ENCODE measurements at regions not wholly inside any gene's neighbourhood (a gene's known extent, or its start where the extent isn't known, plus 50 kb on each side); places are given as distances from the start of the nearest gene placed in this dataset.
"Not testable (repeated sequence)": the region's sequence is repeated elsewhere in the genome, so short reads cannot be mapped to it uniquely, and the experiment has no call there.

DNA sequence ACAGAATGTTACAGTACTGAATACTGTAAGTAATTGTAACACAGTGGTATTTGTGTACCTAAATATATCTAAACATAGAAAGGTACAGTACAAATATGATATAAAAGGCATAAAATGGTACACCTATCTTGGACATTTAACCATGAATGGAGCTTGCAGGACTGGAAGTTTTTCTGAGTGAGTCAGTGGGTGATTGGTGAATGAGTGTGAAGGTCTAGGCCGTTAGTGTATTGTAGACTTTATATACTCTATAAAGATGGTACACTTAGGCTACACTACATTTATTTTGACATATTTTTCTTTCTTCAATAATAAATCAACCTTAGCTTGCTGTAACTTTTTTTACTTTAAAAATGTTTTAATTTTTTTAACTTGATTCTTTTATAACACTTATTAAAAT is 422.5 kb upstream of the FSTL5 start:
- DNase-seq, result no peak

DNA sequence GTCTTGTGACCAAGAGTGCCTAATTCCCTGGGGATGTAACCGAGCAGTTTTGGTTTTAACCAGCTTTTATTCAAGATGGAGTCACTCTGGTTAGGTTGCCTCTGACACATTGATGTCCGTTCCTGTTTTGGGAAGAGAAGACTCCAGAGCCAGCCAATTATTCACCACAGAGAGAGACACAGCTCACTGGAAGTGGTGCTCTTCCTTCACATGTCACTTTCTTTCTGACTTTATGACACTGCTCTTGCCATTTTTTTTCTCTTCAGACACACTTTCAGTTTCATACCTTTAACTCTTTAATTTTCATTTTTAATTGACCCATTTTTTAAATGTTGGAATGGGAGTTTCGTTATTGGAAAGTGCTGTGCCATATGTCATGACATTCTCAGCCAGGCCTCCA is 418.4 kb upstream of the FSTL5 start:
- DNase-seq, result no peak

DNA sequence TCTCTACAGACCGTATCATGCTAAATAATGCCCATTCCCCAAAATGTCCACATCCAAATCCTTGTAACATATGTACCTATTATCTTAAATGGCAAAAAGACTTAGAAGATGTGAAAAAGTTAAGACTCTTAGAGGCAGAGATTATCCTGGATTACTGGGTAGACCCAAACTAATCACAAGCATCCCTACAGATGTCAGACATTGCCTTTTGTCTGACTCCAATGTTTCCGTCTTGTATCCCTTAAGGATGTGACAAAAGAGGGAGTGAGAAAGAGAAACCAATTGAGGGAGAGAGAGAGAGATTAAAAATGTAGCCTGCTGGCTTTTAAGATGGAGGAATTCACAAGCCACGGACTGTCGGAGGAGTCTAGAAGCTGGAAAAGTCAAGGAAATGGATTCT is 401.9 kb upstream of the FSTL5 start:
- no peak for DNase-seq

DNA sequence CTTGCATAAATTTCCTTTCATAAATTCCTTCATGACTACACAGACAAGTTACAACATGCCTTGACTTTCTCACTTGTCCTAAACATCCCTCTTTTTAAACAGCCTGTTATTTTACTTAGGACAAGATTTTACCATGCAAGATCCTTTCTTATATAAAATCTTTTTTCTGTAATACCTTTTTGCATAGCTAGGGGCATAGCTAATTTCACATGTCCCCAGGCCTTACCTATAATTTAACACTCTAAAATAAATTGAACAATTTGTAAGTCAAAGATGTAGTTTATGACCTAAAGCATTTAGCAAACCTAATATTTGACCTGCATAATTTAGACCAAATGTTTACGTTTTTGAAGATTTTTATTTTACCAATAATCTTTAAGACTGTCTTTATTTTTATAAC is 396.3 kb upstream of the FSTL5 start:
- DNase-seq, result no peak

DNA sequence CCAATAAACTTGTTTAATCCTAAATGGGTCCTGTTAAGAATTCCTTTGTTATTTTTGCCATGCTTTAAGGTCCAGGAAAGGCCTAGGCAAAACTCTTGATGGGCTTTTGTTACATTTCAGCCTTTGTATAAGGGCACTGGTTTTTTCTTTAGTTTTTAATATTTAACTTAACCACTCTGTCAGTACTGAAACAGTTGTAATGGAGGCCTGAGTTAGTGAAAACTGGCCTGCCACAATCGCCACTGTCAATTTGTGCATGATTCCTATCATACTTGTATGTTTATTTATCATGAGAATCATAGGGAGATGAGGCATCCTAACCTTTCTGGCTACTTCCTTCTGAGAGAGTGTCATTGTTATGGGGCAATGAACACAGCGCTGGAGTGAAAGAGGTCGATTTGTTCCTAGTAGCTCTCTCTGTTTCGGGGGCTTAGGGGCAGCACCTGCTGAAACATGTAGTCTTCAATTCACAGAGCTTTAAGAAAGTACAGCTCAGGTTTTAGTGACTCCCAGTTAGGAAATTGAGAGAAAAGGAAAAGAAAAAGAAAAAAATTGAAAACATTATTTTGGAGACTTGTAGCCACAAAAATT is 393.8 kb upstream of the FSTL5 start:
- no peak for DNase-seq

DNA sequence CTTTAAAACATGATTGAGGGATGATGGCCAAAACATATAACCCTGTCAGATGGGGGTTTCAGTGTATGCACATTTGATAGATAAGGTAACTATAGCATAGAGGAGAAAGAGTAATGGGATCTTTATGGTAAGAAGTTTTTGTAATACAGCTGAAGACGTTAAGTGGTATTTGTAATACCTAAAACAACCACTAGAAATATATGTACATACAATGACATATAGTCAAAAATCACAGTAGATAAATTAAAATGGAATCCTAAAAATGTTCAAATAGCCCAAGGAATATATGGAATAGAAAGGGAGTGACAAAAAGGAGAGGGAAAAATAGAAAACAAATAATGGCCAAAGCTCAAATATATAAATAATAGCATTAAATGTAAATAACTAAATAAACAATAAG is 371.3 kb upstream of the FSTL5 start:
- no peak for DNase-seq

DNA sequence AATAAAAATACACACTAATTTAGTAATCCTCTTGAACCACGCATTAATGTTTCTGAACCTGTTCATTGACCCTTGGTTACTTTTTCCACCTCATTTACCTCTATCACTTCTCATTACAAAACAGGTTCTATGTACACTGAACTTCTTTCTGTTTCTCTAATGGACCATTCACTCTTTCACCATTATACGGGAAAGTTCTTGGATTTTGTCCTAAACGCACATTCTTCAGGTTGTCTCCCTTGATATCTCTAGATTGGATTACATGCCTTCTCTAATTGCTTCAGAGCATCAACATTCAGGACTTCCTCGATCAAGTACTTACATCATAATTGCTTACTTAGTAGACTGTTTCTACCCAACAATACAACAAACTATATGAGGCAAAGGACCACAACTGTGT is 359.4 kb upstream of the FSTL5 start:
- no peak for DNase-seq

DNA sequence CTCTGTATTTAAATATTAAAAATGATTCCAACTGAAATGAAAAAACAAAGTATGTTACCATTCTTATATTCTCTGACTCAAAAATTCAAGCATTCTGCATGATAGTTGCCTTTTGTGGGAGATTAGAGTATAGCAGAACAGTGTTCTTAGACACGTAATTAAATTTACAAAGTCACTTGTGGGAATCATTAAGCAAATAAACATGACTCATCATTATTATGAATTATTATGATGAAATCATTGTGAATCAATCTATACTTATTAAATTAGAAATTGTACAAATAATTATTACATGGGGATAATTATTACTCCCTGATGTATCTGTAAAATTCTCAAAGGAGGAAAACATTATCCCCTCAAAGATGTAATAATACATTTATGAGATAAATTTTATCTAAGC is 358.9 kb upstream of the FSTL5 start:
- DNase-seq, result no peak

DNA sequence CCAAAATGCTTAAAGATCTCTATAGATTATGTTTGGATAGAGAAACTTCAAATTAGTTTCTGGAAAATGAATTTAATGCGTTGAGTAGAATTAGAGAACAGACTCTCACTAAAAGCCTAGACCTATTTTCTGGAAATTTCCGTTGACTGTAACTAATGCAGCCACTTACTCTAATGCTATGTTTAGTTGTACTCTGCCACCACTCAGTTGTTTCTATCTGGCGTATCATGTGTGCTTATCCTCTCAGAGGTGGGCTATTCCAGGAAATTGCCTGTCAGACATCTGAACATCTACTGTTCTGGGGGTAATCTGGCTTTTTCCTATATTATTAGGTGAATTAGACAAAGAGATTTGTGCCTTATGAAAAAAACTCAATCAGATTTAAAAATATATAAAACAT is 347.1 kb upstream of the FSTL5 start:
- no peak for DNase-seq

DNA sequence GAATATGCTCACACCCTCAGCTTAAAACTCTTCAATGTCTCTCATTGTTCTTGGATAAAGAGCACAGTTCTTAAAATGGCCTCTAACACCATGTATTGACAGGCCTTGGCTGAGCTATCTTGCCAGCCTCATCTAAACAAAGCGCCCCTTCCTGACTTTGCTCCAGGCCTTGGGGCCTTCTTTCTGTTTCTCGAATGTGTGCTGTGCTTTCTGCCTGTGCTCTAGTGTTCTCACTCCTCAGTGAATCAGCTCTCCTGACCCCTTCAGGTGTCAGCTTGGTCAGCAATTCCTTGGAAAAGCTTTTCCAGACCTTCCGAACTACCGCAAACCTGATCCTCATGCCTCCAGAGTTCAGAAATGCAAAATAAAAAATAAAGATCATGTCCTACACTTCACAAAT is 346.3 kb upstream of the FSTL5 start:
- DNase-seq, result no peak

DNA sequence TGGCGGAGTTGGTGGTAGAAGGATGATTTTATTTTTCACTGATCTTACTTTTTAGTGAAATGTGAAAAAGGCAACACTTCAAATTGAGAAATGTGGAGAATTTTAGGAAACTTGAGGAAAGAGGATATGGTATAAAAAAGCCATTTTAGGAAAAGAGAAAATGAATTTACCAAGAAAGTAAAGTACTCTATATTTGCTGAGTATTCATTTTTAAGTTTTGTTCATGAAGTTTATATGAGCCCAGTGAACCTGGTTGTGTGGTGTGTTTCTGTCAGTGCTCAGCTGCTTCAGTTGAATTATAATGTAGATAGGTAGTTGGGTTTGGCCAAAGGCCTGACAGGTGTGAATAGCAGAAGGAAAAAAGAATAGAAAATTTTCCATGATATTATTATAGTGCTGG is 345.5 kb upstream of the FSTL5 start:
- no peak for DNase-seq

DNA sequence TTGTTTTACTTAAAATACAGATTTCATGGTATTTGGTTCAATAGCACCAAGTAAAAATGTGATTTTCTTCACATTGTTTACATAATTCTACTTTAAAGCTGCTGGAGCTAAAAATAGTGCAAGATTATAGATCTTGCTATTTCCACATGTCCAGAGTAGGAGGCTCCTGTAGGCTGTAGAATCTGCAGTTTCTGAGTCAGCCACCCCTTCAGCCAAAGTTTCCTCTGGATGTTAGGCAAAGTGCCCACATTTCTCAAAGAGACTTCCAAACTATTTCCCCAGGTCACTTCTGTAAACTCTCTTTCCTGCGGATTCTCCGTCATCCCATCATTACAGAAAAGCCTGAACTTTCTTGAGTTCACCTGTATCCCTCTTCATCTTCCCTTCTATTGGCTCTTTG is 342.5 kb upstream of the FSTL5 start:
- no peak for DNase-seq

DNA sequence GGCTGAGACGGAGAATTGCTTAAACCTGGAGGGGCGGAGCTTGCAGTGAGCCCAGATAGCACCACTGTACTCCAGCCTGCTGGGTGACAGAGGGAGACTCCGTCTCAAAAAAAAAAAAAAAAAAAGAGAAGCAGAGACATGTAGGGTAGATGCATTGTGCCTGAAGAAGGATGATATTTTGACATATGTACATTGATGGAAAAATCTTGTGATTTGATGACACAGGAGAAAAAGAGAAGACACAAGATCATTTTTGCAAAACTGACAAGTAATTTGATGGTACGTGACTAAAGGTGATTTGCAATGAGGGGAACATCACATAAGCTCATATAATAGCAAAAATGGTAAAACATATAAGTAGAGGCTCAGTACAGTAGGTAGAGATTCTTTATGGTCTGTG is 340.1 kb upstream of the FSTL5 start:
- no peak for DNase-seq

DNA sequence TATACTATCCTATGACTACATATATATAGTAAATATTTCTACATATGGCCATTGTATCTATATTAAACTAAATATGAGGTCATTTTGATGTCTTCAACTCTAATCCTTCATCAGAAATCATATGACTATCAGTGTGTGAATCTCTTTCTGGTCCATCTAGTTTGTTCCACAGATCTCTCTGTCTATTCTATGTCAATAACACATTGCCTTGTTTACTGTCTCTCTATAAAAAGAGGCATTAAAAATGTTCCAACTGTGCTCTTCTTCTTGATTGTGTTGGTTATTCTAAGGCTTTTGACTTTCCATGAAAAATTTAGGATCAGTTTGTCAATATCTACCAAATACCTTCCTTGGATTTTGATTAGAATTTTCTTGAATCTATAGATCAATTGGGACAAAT is 338.3 kb upstream of the FSTL5 start:
- DNase-seq, result no peak

DNA sequence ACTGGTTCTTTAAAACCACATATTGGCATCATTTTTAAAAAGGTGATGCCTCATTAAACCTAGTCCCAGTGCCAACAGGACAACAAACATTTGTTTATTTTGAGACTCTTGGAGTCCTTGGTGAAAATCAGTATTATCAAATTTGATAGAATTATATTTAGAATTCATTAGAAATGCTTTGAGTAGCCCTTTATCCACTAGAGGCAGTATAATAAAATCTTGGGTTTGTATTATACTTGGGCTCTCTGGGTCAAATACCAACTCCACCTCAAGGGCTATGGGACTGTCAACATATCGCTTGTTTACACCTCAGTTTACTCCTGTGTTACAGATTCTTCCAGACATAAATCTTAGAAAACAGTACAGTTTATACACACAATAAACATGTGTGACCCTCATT is 335.7 kb upstream of the FSTL5 start:
- DNase-seq, result no peak

DNA sequence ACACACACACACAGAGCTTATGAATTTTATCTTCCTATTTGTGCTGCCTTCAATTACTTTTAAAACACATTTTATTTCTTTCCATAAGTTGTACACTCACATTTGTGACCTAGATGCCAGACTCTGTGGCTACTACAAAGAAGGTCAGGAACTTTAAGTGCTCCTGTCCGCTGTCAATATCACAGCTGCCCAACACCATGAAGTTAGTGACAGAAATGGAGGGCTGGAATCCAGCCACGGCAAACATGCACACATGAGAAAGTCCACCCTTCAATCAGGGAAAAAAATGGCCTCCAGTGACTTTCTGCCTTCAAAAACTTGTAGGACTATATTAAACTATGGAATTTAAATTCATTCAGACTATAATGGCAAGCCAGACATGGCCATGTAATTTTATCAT is 334.4 kb upstream of the FSTL5 start:
- no peak for DNase-seq

DNA sequence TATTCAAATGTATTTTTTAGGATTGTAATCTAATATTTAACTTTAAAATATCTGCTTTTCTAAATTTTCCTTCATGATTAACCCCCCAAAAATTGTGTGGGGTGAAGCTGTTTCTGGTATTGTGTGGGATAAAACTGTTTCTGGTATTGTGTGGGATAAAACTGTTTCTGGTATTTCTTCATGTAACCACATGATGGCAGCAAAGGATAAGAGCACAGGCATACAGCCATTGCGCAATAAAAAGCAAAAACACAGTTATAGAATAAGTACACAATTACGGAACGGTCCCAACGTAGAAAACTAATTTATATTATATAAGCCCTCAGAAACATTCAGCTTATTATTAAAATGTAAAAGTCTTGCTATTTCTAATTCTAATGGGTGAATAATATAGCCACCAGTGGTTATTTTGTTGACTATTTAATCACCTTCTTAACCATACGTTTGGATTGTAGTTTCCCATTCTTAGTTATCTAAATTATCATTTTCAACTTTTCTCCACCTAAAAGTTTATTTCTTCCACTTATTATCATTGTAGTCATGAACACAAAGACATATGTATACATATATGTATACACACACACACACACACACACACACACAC is 333.9 kb upstream of the FSTL5 start:
- no peak for DNase-seq

DNA sequence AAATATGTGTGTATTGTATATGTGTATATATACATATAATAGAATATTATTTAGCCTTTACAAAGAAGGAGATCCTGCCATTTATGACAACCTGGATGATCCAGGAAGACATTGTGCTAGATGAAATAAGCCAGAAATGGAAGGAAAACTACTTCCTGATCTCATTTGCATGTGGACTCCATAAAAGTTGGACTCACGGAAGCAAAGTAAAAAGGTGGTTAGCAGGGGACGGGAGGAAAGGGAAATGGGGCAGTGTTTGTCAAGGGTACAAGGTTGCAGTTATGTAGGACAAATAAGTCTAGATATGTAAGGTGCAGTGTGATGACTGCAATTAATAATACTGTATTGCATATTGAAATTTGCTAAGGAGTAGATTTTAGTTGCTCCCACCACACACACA is 331.1 kb upstream of the FSTL5 start:
- no peak for DNase-seq

DNA sequence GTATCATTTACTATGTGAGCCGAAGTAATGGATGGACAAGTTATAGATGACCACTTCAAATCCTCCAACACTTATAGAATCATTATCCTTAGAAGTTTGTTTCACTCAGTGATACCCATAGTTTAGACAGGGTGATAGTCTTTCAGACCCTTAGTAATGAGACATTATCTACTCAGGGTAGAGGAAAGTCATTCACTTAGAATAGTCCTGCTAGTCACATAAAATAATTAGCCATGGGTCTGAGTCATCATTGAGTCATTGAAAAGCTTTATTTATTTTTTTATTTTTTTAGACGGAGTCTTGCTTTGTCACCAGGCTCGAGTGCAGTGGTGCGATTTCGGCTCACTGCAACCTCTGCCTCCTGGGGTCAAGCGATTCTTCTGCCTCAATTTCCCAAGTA is 321.7 kb upstream of the FSTL5 start:
- DNase-seq, result no peak

DNA sequence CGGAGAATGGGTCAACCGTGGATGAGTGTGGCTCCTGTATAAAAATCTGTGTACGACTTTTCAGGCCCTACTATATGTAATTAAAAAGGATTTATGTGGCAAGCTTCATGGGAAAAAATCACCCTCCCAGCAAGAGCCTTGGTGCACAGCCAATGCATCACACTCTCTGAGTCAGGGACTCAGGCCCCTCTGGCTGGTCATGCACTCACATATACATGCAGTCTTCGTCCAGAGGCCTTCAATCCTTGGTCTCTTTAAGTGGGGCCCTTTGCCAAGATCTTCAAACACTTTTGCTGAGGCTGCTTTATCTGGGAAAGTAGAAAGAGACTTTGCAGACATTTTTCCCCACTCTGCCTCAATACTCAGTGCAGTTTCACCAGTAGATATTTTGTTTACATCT is 311.4 kb upstream of the FSTL5 start:
- DNase-seq, result no peak

DNA sequence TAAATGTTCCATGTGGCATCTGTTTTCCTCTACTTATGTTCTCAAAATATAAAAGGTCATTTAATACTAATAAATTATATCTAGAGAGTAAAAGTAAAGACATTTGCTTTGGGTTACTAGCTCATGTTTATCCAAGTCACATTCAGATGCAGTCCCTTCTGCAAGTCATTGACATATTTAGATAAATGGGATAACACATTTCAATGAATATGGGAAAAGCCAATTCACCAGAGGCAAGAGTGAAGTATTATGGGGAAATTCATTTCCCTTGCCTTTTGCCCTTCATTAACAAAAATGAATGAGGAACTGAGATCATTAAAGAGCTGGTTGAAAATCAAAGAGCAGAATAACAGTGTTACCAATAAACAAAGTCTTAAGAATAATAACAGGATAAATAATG is 306.2 kb upstream of the FSTL5 start:
- DNase-seq, result no peak

DNA sequence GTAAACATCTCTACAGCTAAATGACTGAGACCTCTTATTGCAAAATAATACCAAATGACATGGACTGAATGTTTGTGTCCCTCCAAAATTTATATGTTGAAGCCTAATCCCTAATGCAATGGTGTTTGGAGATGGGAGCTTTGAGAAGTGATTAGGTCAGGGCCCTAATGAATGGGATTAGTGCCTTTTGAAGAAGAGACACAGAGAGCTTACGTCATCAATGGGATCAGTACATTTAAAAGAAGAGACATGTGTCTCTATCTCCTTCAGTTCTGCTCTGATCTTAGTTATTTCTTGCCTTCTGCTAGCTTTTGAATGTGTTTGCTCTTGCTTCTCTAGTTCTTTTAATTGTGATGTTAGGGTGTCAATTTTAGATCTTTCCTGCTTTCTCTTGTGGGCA is 301.6 kb upstream of the FSTL5 start:
- DNase-seq, result not testable (repeated sequence)

DNA sequence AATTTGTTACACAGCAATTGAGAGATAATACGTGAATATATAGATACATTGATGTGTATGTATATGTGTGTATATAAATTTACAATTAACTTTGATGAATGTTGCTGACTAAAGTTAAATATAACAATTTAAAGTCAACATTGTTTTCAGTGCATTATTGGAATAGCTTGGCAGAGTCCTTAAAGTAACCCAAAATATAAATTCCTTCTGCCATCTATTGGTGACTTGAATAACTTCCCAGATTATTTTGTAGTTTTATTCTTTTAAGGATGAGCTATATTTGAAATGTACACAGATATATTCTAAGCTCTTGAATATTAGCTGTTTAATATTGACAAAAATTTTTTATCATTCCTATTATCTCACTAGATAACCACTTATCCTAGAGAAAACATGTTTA is 298.2 kb upstream of the FSTL5 start:
- no peak for DNase-seq

DNA sequence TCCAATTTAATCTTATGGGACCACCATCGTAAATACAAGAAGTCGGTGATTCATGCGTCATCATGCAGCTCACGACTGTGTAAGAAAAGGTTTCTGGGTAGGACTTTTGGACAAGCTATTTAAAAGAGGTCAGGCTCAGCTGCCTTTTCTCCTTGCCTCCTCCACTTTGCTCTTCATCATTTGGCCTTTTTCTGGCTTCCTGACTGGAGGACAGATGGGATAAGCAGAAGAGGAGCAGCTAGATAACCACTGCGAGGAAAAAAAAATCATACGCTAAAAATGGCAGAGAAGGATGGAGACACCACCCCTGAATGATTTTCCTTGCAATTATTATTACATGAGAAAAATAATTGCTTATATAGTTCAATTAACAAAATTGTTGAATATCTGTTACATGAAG is 294.3 kb upstream of the FSTL5 start:
- no peak for DNase-seq

DNA sequence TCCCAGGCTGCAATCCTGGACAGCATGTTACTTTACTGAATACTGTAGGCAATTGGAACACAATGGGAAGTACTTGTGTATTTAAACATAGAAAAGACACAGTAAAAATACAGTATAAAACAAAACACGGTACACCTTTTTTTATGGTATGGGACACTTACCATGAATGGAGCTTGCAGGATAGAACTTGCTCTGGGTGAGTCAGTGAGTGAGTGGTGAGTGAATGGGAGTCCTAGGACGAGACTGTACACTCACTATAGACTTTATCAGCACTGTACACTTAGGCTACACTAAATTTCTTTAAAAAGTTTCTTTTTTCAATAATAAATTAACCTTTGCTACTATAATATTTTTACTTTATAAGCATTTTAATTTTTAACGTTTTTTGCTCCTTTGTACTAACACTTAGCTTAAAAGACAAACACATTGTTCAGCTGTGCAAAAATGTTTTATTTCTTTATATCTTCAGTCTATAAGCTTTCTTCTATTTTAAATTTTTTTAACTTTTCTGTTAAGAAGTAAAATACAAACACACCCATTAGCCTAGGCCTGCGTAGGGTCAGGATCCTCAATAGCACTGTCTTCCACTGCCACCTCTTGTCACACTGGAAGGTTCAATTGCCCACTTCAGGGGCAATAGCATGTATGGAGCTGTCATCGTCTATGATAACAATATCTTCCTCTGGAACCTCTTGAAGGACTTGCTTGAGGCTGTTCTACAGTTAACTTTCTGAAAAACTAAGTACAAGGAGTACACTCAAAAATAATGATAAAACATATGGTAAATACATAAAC is 293.5 kb upstream of the FSTL5 start:
- DNase-seq, result no peak
